GM19452 (cell line): ENCODE measurements at regions not wholly inside any gene's neighbourhood (a gene's known extent, or its start where the extent isn't known, plus 50 kb on each side); places are given as distances from the start of the nearest gene placed in this dataset.

Experiments used
- ATAC-seq: cut with Tn5 transposase; IDR thresholded peaks from one replicate; pipeline ENCODE4 v1.9.1; 2021; ENCODE audit not compliant: unreplicated experiment

DNA sequence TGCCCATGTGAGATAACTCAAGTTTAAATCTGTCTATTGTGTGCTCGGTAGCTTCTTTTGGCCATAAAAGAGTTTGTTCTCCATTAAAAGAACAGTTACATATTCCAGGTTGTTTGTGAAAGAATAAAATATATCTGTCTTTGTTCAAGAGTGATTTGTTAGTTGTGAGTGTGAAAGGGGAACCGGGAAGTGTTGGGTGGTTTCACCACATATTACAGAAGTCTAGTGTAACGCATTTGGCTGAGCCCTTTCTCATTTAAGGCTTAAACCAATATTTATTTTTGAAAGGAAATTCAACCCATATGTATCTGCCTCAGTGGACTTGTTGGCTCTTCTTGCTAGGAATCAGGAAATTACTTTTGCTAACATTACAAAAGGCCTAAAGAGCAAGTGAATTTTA lies 54.1 kb upstream of the DMRTA1 start:
- ATAC-seq, result no peak

DNA sequence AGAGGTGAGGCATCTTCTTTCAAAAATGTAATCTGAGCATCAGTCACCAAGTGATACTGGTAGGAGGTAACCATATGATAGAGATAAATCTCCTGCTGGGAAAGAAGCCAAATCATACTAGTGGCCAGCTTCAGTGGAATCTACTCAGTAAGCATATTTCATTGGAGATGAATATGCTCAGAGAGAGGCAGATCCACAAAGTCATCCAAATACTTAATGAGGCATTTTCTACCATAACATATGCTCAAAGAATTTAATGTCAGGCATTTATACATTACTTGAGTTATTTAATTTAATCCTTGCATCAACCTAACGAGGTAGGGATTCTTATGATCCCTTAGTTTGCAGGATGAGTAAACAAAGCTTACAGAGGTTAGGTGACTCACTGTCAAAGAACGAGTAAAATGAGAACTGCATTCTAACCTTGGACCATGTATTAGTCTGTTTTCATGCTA lies 50.9 kb upstream of the DMRTA1 start:
- no peak for ATAC-seq
